Brain pericyte (primary cell): ENCODE measurements at regions not wholly inside any gene's neighbourhood (a gene's known extent, or its start where the extent isn't known, plus 50 kb on each side); places are given as distances from the start of the nearest gene placed in this dataset.
"Not testable (repeated sequence)": the region's sequence is repeated elsewhere in the genome, so short reads cannot be mapped to it uniquely, and the experiment has no call there.

Source experiments
- DNase-seq: peaks from one replicate; pipeline ENCODE4 v3.0.0-alpha.2; 2012; ENCODE audit warnings: low read depth, low spot score

GRCh38 chr7:116373229-116373628 is 126.3 kb upstream of the CAV2 start:
- DNase-seq: not testable (repeated sequence)

GRCh38 chr7:116377721-116378120 is 121.8 kb upstream of the CAV2 start:
- no peak for DNase-seq

GRCh38 chr7:116380025-116380424 is 119.5 kb upstream of the CAV2 start:
- no peak for DNase-seq

- no peak for DNase-seq
Measured at GRCh38 chr7:116382375-116382774, 117.2 kb upstream of the CAV2 start.

GRCh38 chr7:116384936-116385635 is 114.5 kb upstream of the CAV2 start:
- no peak for DNase-seq

GRCh38 chr7:116386674-116387073 is 112.9 kb upstream of the CAV2 start:
- no peak for DNase-seq

- no peak for DNase-seq
Measured at GRCh38 chr7:116390363-116390762, 109.2 kb upstream of the CAV2 start.

- no peak for DNase-seq
Measured at GRCh38 chr7:116392806-116393205, 106.7 kb upstream of the CAV2 start.

GRCh38 chr7:116393654-116394053 is 105.9 kb upstream of the CAV2 start:
- DNase-seq: no peak

GRCh38 chr7:116394106-116394505 is 105.4 kb upstream of the CAV2 start:
- no peak for DNase-seq

- DNase-seq: no peak
Measured at GRCh38 chr7:116395141-116395791, 104.3 kb upstream of the CAV2 start.

- DNase-seq: no peak
Measured at GRCh38 chr7:116398672-116399071, 100.9 kb upstream of the CAV2 start.

GRCh38 chr7:116399819-116400218 is 99.7 kb upstream of the CAV2 start:
- DNase-seq: no peak

- no peak for DNase-seq
Measured at GRCh38 chr7:116400522-116400921, 99.0 kb upstream of the CAV2 start.

GRCh38 chr7:116401711-116402110 is 97.8 kb upstream of the CAV2 start:
- no peak for DNase-seq

GRCh38 chr7:116403265-116403664 is 96.3 kb upstream of the CAV2 start:
- no peak for DNase-seq

GRCh38 chr7:116404389-116404788 is 95.1 kb upstream of the CAV2 start:
- DNase-seq: no peak

GRCh38 chr7:116405810-116406209 is 93.7 kb upstream of the CAV2 start:
- no peak for DNase-seq

GRCh38 chr7:116407165-116407564 is 92.4 kb upstream of the CAV2 start:
- DNase-seq: no peak

- DNase-seq: no peak
Measured at GRCh38 chr7:116408166-116408565, 91.4 kb upstream of the CAV2 start.

- not testable (repeated sequence) for DNase-seq
Measured at GRCh38 chr7:116408831-116409453, 90.6 kb upstream of the CAV2 start.

- DNase-seq: not testable (repeated sequence)
Measured at GRCh38 chr7:116410694-116411093, 88.8 kb upstream of the CAV2 start.
